GM12878 (cell line): ENCODE measurements at regions not wholly inside any gene's neighbourhood (a gene's known extent, or its start where the extent isn't known, plus 50 kb on each side); places are given as distances from the start of the nearest gene placed in this dataset.

Experiments used
- ATAC-seq: fragments of 200-7000 bp; cut with Tn5 transposase; 3 replicates; pipeline ENCODE4 v1.9.1; 2020; ENCODE audit warnings: mild to moderate bottlenecking, moderate library complexity
- BruUV-seq: library from RNA; stranded (reverse); fragments of 400-500 nt; replicated peaks from 2 replicates; lab custom pipeline; 2021; lab: Mats Ljungman, UMichigan
- CTCF ChIA-PET: fragments of 300-600 bp; sonication (Branson Sonifier 250); formaldehyde crosslinking; extraction: SDS; loops from one replicate; lab custom pipeline; 2021; ENCODE audit warnings: inconsistent platforms; lab: Yijun Ruan, JAX
- POLR2A ChIA-PET: fragments of 350-600 bp; formaldehyde crosslinking; extraction: SDS; loops from one replicate; lab custom pipeline; 2021; ENCODE audit warnings: inconsistent platforms; lab: Charles Lee
- RAD21 ChIA-PET: fragments of 300-600 bp; sonication (Branson Sonifier 250); formaldehyde crosslinking; loops from one replicate; lab custom pipeline; 2023; ENCODE audit warnings: antibody characterized with exemption; ENCODE audit not compliant: unreplicated experiment; lab: Charles Lee
- SMC1A ChIA-PET: fragments of 300-600 bp; sonication (Branson Sonifier 250); formaldehyde crosslinking; loops from one replicate; lab custom pipeline; 2023; ENCODE audit not compliant: unreplicated experiment, uncharacterized antibody; lab: Charles Lee
- DNase-seq: peaks from one replicate; pipeline ENCODE4 v3.0.0-alpha.2; 2011; ENCODE audit warnings: low read depth, low spot score
- FAIRE-seq: peaks from 3 replicates; lab custom pipeline; 2011; peaks lifted over from hg19 to GRCh38; lab: Jason Lieb, UNC
- H2AFZ ChIP-seq: 2 replicates; pipeline ENCODE4 v1.6.0; 2011; ENCODE audit warnings: low read depth, low read length, control low read depth; ENCODE audit not compliant: control insufficient read depth
- H3K27ac ChIP-seq: 2 replicates; pipeline ENCODE4 v1.5.1; 2011; ENCODE audit warnings: control low read depth; ENCODE audit not compliant: control insufficient read depth, insufficient read depth
- H3K27me3 ChIP-seq, 2 experiments: replicated peaks in 1 of 2; 2 replicates each; pipeline versions ENCODE4 v1.6.0 to v1.6.1; 2011; ENCODE audit warnings: low read length in 1 of 2; ENCODE audit not compliant: control insufficient read depth in 2 of 2, insufficient read depth in 2 of 2
- H3K36me3 ChIP-seq, 2 experiments: 2 replicates each; pipeline ENCODE4 v1.5.1; 2011; ENCODE audit warnings: low read length in 1 of 2; ENCODE audit not compliant: control insufficient read depth in 2 of 2, insufficient read depth in 2 of 2
- H3K4me1 ChIP-seq: 2 replicates; pipeline ENCODE4 v1.6.1; 2011; ENCODE audit warnings: mild to moderate bottlenecking, low read length, moderate library complexity, mixed read lengths; ENCODE audit not compliant: control insufficient read depth, insufficient read depth
- H3K4me2 ChIP-seq: 2 replicates; pipeline ENCODE4 v1.6.0; 2011; ENCODE audit warnings: control low read depth; ENCODE audit not compliant: control insufficient read depth, insufficient read depth
- H3K4me3 ChIP-seq: fragments of 200-600 bp; sonication (generic); 2 replicates; pipeline ENCODE4 v1.5.1; 2016
- H3K79me2 ChIP-seq: 2 replicates; pipeline ENCODE4 v1.6.0; 2011; ENCODE audit warnings: low read length; ENCODE audit not compliant: control insufficient read depth, insufficient read depth
- H3K9ac ChIP-seq: 2 replicates; pipeline ENCODE4 v1.8.0; 2011; ENCODE audit warnings: low read length, control low read depth, mixed read lengths; ENCODE audit not compliant: control insufficient read depth, insufficient read depth
- H3K9me3 ChIP-seq: replicated peaks from 3 replicates; pipeline ENCODE4 v1.5.1; 2011; ENCODE audit warnings: mild to moderate bottlenecking, low read length; ENCODE audit not compliant: control insufficient read depth, insufficient read depth
- H4K20me1 ChIP-seq: 2 replicates; pipeline ENCODE4 v1.6.0; 2011; ENCODE audit not compliant: control insufficient read depth, insufficient read depth
- CEBPZ ChIP-seq: fragments of 150-350 bp; IDR thresholded peaks from 2 replicates; pipeline ENCODE4 v1.6.1; 2016; ENCODE audit warnings: low read depth, low read length
- GATAD2B ChIP-seq: fragments of 450-650 bp; conservative IDR thresholded peaks from 2 replicates; pipeline ENCODE4 v1.6.1; 2017; ENCODE audit warnings: low read depth, mild to moderate bottlenecking, moderate library complexity
- KLF5 ChIP-seq: fragments of 450-650 bp; IDR thresholded peaks from 2 replicates; pipeline ENCODE4 v1.6.1; 2014; ENCODE audit warnings: mild to moderate bottlenecking; ENCODE audit not compliant: partially characterized antibody
- SUZ12 ChIP-seq: fragments of 200-600 bp; sonication (generic); IDR thresholded peaks from one replicate; pipeline ENCODE4 v1.6.1; 2018; ENCODE audit warnings: antibody characterized with exemption, mild to moderate bottlenecking; ENCODE audit not compliant: unreplicated experiment
- ZNF274 ChIP-seq: IDR thresholded peaks from one replicate; pipeline ENCODE4 v1.8.0; 2011; ENCODE audit not compliant: insufficient read length, insufficient read depth
- WGBS: methylation state at CpG from one replicate; pipeline ENCODE4 v1.1.6; 2016; ENCODE audit warnings: low lambda C conversion rate; ENCODE audit not compliant: insufficient replicate concordance, insufficient coverage; ENCODE audit errors: missing lambda C conversion rate; 5-methylcytosine and 5-hydroxymethylcytosine counted together
- in situ Hi-C: fragments of 300-500 bp; cut with MboI; formaldehyde crosslinking; loops from 9 replicates; pipeline ENCODE4 v1.14.3; 2018; ENCODE audit warnings: mixed read lengths
- intact Hi-C: fragments of 100-400 bp; cut with micrococcal nuclease; formaldehyde crosslinking; loops from one replicate; pipeline ENCODE4 v1.14.2; 2022; ENCODE audit not compliant: unreplicated experiment
- TF ChIP-seq, protein P1 (sequence below): fragments of 450-650 bp; IDR thresholded peaks from 2 replicates; pipeline ENCODE4 v1.6.1; 2014; ENCODE audit warnings: mild to moderate bottlenecking

DNA sequence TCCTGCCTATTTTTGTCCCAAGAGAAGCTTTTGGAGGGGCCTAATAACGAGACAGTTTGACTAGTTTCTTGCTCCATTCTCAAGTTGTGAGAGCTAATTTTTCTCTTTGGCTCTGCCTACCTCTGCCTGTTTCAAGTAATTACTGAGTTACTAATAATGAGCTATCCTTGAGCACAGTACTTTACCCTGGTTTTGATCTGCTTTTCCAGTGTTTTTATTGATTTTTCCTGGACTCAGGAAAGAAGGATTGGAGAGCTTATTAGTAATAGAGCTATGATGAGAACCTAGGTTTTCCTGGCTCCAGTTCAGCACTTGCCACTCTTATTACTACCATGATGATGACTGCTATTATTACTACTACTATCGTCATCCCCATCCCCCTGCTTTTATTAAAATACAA lies 106.7 kb downstream of the HS3ST3B1 start:
- Histone ChIP-seq H3K36me3 (no peaks in the 10 kb centered on the region), H3K27me3 (no peaks in the 10 kb centered on the region), H3K79me2 (no peaks in the 10 kb centered on the region), H3K4me3 (no peak overlapping the region), H3K4me1 (no peaks in the 10 kb centered on the region), H3K9me3 (no peaks in the 10 kb centered on the region; the same call in 2 of the 3 replicates), H3K4me2 (no peak overlapping the region), H3K9ac (no peak overlapping the region), H2AFZ (no peak overlapping the region), H3K27ac (no peak overlapping the region), H4K20me1 (no peaks in the 10 kb centered on the region)
- no peak for TF ChIP-seq KLF5
- BruUV-seq = no TSS peak
- POLR2A ChIA-PET = no interaction called here
- no peak for ATAC-seq
- in situ Hi-C loops (no loop called here), intact Hi-C loops (no loop called here)
- DNase-seq = no peak
- FAIRE-seq = no peak
- RAD21 ChIA-PET = no interaction called here
- 0% methylated on average over 2 of the region's 2 CpGs for WGBS
- SMC1A ChIA-PET = no interaction called here
- CTCF ChIA-PET = interaction anchor here (0.6 kb wide), 1 partner anchor 10 kb away, joined by 3 read pairs; no protein-coding TSS in a partner anchor

- ChIA-PET POLR2A (no interaction called here), CTCF (no interaction called here), RAD21 (no interaction called here), SMC1A (no interaction called here)
- H3K4me2 ChIP-seq = no peak overlapping the region
- TF ChIP-seq ZNF274 (no peak), SUZ12 (no peak), CEBPZ (no peak), GATAD2B (no peak)
- TF ChIP-seq, protein P1, sequence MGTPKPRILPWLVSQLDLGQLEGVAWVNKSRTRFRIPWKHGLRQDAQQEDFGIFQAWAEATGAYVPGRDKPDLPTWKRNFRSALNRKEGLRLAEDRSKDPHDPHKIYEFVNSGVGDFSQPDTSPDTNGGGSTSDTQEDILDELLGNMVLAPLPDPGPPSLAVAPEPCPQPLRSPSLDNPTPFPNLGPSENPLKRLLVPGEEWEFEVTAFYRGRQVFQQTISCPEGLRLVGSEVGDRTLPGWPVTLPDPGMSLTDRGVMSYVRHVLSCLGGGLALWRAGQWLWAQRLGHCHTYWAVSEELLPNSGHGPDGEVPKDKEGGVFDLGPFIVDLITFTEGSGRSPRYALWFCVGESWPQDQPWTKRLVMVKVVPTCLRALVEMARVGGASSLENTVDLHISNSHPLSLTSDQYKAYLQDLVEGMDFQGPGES = no peak
- no peak overlapping the region for H3K27ac ChIP-seq
- BruUV-seq = no TSS peak
- H3K4me3 ChIP-seq = no peak overlapping the region
- no peaks in the 10 kb centered on the region for H3K36me3 ChIP-seq
- H3K79me2 ChIP-seq = no peaks in the 10 kb centered on the region
- DNase-seq (no peak), ATAC-seq (no peak), FAIRE-seq (no peak)
- H2AFZ ChIP-seq = no peak overlapping the region
- H3K27me3 ChIP-seq = no peaks in the 10 kb centered on the region
- no peaks in the 10 kb centered on the region for H3K4me1 ChIP-seq
- intact Hi-C loops = no loop called here
- WGBS = 28% methylated on average over 4 of the region's 4 CpGs
- in situ Hi-C loops = no loop called here
- H4K20me1 ChIP-seq = no peaks in the 10 kb centered on the region
- no peak overlapping the region for H3K9ac ChIP-seq
- H3K9me3 ChIP-seq = no peaks in the 10 kb centered on the region; the same call in 2 of the 3 replicates
Observed at GRCh38 chr17:14405189-14405588, 104.3 kb downstream of the HS3ST3B1 start.
